SK-N-SH treated with all-trans-retinoic acid at 6 μM for 48 hours (cell line): ENCODE measurements at regions not wholly inside any gene's neighbourhood (a gene's known extent, or its start where the extent isn't known, plus 50 kb on each side); places are given as distances from the start of the nearest gene placed in this dataset.
A peak's percentile ranks its signal among the peaks of the same experiment; 100 is the strongest.

ENCODE experiments used
- ATAC-seq: fragments of 200-7000 bp; cut with Tn5 transposase; 3 replicates; pipeline ENCODE4 v1.9.1; 2020; ENCODE audit warnings: mild to moderate bottlenecking, moderate library complexity
- ARNTL ChIP-seq: fragments of 450-650 bp; formaldehyde crosslinking; IDR thresholded peaks from 2 replicates; pipeline ENCODE4 v1.5.0; 2020; ENCODE audit warnings: low read depth, mild to moderate bottlenecking, moderate library complexity, borderline replicate concordance
- BACH2 ChIP-seq: fragments of 250-450 bp; sonication (Bioruptor Pico); IDR thresholded peaks from 2 replicates; pipeline ENCODE4 v1.9.0; 2021; ENCODE audit warnings: mild to moderate bottlenecking, borderline replicate concordance
- CSDC2 ChIP-seq: fragments of 250-450 bp; sonication (Bioruptor Pico); IDR thresholded peaks from 2 replicates; pipeline ENCODE4 v1.5.0; 2020; ENCODE audit warnings: mild to moderate bottlenecking, moderate library complexity
- CSRNP3 ChIP-seq: fragments of 250-450 bp; sonication (Bioruptor Pico); IDR thresholded peaks from 2 replicates; pipeline ENCODE4 v1.5.1; 2021; ENCODE audit warnings: mild to moderate bottlenecking, moderate library complexity
- ESRRG ChIP-seq: fragments of 250-450 bp; sonication (Bioruptor Pico); IDR thresholded peaks from 2 replicates; pipeline ENCODE4 v1.6.1; 2021; ENCODE audit warnings: mild to moderate bottlenecking
- GLIS3 ChIP-seq: fragments of 250-450 bp; sonication (Bioruptor Pico); IDR thresholded peaks from 2 replicates; pipeline ENCODE4 v1.5.0; 2020; ENCODE audit warnings: mild to moderate bottlenecking, moderate library complexity
- ISL1 ChIP-seq: fragments of 250-450 bp; sonication (Bioruptor Pico); IDR thresholded peaks from 2 replicates; pipeline ENCODE4 v2.1.2; 2022; ENCODE audit warnings: mild to moderate bottlenecking, moderate library complexity
- OSR1 ChIP-seq: fragments of 250-450 bp; sonication (Bioruptor Pico); IDR thresholded peaks from 2 replicates; pipeline ENCODE4 v1.8.0; 2022; ENCODE audit warnings: moderate library complexity, mild to moderate bottlenecking, inconsistent platforms
- PATZ1 ChIP-seq: fragments of 250-450 bp; sonication (Bioruptor Pico); IDR thresholded peaks from 2 replicates; pipeline ENCODE4 v1.8.0; 2020; ENCODE audit warnings: mild to moderate bottlenecking, moderate library complexity, borderline replicate concordance
- POU6F1 ChIP-seq: fragments of 250-450 bp; sonication (Bioruptor Pico); IDR thresholded peaks from 2 replicates; pipeline ENCODE4 v1.8.0; 2021; ENCODE audit warnings: low read depth, mild to moderate bottlenecking, moderate library complexity, borderline replicate concordance
- PPARA ChIP-seq: fragments of 250-450 bp; sonication (Bioruptor Pico); IDR thresholded peaks from 2 replicates; pipeline ENCODE4 v1.5.0; 2020; ENCODE audit warnings: mild to moderate bottlenecking, borderline replicate concordance
- RARB ChIP-seq: fragments of 250-450 bp; sonication (Bioruptor Pico); IDR thresholded peaks from 2 replicates; pipeline ENCODE4 v1.8.0; 2021; ENCODE audit warnings: mild to moderate bottlenecking, moderate library complexity
- SNAI2 ChIP-seq: fragments of 250-450 bp; sonication (Bioruptor Pico); IDR thresholded peaks from 2 replicates; pipeline ENCODE4 v1.5.0; 2020; ENCODE audit warnings: mild to moderate bottlenecking, moderate library complexity
- TCF4 ChIP-seq: fragments of 250-450 bp; sonication (Bioruptor Pico); IDR thresholded peaks from 2 replicates; pipeline ENCODE4 v1.8.0; 2021; ENCODE audit warnings: mild to moderate bottlenecking, moderate library complexity, borderline replicate concordance
- TOX ChIP-seq: fragments of 250-450 bp; sonication (Bioruptor Pico); IDR thresholded peaks from 2 replicates; pipeline ENCODE4 v1.8.0; 2021; ENCODE audit warnings: mild to moderate bottlenecking, moderate library complexity, borderline replicate concordance
- TSHZ2 ChIP-seq: fragments of 250-450 bp; sonication (Bioruptor Pico); IDR thresholded peaks from 2 replicates; pipeline ENCODE4 v1.5.0; 2020; ENCODE audit warnings: mild to moderate bottlenecking, moderate library complexity
- ZC3H10 ChIP-seq: fragments of 250-450 bp; sonication (Bioruptor Pico); IDR thresholded peaks from 2 replicates; pipeline ENCODE4 v1.5.1; 2021; ENCODE audit warnings: mild to moderate bottlenecking, moderate library complexity
- ZFP3 ChIP-seq: fragments of 250-450 bp; sonication (Bioruptor Pico); IDR thresholded peaks from 2 replicates; pipeline ENCODE4 v1.5.0; 2020; ENCODE audit warnings: mild to moderate bottlenecking, moderate library complexity
- ZFP30 ChIP-seq: fragments of 450-650 bp; formaldehyde crosslinking; IDR thresholded peaks from 2 replicates; pipeline ENCODE4 v1.5.0; 2022; ENCODE audit warnings: mild to moderate bottlenecking, moderate library complexity
- ZNF70 ChIP-seq: fragments of 450-650 bp; formaldehyde crosslinking; IDR thresholded peaks from 2 replicates; pipeline ENCODE4 v1.5.0; 2020; ENCODE audit warnings: mild to moderate bottlenecking, moderate library complexity
- ZNF8 ChIP-seq: fragments of 450-650 bp; formaldehyde crosslinking; IDR thresholded peaks from 2 replicates; pipeline ENCODE4 v1.5.0; 2020; ENCODE audit warnings: mild to moderate bottlenecking, moderate library complexity

- no peak for ATAC-seq
- no peak for TF ChIP-seq GLIS3 (CRISPR knock-in tag)
- TF ChIP-seq CSRNP3 (CRISPR knock-in tag): no peak
- no peak for TF ChIP-seq ARNTL
- no peak for TF ChIP-seq RARB (CRISPR knock-in tag)
- no peak for TF ChIP-seq ISL1 (CRISPR knock-in tag)
- no peak for TF ChIP-seq ZFP30 (CRISPR knock-in tag)
- TF ChIP-seq ZNF70 (CRISPR knock-in tag): no peak
- no peak for TF ChIP-seq TCF4 (CRISPR knock-in tag)
- TF ChIP-seq BACH2 (CRISPR knock-in tag): no peak
- no peak for TF ChIP-seq OSR1 (CRISPR knock-in tag)
- no peak for TF ChIP-seq TOX (CRISPR knock-in tag)
- TF ChIP-seq ZFP3: no peak
- TF ChIP-seq CSDC2 (CRISPR knock-in tag): no peak
- TF ChIP-seq PATZ1: no peak
- TF ChIP-seq PPARA (CRISPR knock-in tag): no peak
- TF ChIP-seq ZC3H10 (CRISPR knock-in tag): no peak
- no peak for TF ChIP-seq POU6F1 (CRISPR knock-in tag)
- no peak for TF ChIP-seq ZNF8 (CRISPR knock-in tag)
- TF ChIP-seq ESRRG (CRISPR knock-in tag): no peak
- TF ChIP-seq SNAI2 (CRISPR knock-in tag): no peak
- TF ChIP-seq, all 23 proteins: peak for 0
Observed at GRCh38 chr3:180253283-180253682, 216.5 kb upstream of the PEX5L start.

DNA sequence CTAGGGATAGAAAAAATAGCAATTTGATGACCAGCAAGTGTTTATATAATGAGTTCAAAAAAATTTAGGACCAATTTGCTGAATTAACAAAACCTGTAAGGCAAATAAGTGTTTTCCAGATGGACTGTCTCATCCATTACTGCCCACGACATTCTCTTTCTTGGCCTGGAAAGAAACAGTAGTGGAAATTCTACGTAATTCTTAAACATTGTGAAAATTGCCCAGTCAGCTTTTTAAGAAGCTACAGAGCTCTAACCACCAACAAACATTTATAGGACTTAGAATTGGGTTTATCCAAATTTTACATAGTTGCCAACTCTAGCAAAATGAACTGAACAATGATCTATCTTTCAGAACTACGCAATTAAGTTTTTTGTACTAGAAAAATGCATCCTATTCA is 227.7 kb upstream of the PEX5L start:
- no peak for ATAC-seq
- TF ChIP-seq ZNF8 (CRISPR knock-in tag): no peak
- TF ChIP-seq PATZ1: no peak
- TF ChIP-seq BACH2 (CRISPR knock-in tag): no peak
- no peak for TF ChIP-seq TCF4 (CRISPR knock-in tag)
- no peak for TF ChIP-seq ZFP30 (CRISPR knock-in tag)
- no peak for TF ChIP-seq CSRNP3 (CRISPR knock-in tag)
- no peak for TF ChIP-seq ZC3H10 (CRISPR knock-in tag)

- ATAC-seq: peak; percentile 88
- TF ChIP-seq BACH2 (CRISPR knock-in tag) (no peak), POU6F1 (CRISPR knock-in tag) (no peak), CSRNP3 (CRISPR knock-in tag) (no peak), TSHZ2 (CRISPR knock-in tag) (no peak), ZNF70 (CRISPR knock-in tag) (no peak), PATZ1 (no peak), TCF4 (CRISPR knock-in tag) (no peak)
Observed at GRCh38 chr3:180265551-180265950, 228.8 kb upstream of the PEX5L start.
